ENCODE measurements at regions not wholly inside any gene's neighbourhood (a gene's known extent, or its start where the extent isn't known, plus 50 kb on each side); places are given as distances from the start of the nearest gene placed in this dataset.

GRCh38 chr11:104781719-104782376 is 116.4 kb downstream of the CASP12 start:
- Histone ChIP-seq H3K27ac (no peak overlapping the region), H3K36me3 (no peaks in the 10 kb centered on the region), H3K4me3 (no peak overlapping the region), H3K27me3 (replicated peaks in 1 of 7) (no peaks in the 10 kb centered on the region), H3K9me3 (no peaks in the 10 kb centered on the region), H3K4me1 (no peaks in the 10 kb centered on the region)
- no peak for DNase-seq
- TF ChIP-seq, protein P1, sequence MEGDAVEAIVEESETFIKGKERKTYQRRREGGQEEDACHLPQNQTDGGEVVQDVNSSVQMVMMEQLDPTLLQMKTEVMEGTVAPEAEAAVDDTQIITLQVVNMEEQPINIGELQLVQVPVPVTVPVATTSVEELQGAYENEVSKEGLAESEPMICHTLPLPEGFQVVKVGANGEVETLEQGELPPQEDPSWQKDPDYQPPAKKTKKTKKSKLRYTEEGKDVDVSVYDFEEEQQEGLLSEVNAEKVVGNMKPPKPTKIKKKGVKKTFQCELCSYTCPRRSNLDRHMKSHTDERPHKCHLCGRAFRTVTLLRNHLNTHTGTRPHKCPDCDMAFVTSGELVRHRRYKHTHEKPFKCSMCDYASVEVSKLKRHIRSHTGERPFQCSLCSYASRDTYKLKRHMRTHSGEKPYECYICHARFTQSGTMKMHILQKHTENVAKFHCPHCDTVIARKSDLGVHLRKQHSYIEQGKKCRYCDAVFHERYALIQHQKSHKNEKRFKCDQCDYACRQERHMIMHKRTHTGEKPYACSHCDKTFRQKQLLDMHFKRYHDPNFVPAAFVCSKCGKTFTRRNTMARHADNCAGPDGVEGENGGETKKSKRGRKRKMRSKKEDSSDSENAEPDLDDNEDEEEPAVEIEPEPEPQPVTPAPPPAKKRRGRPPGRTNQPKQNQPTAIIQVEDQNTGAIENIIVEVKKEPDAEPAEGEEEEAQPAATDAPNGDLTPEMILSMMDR (IDR thresholded peaks at IDR 0.05 in 8 of 11, conservative IDR thresholded peaks at IDR 0.05 in 3 of 11), result no peak
- no peak for TF ChIP-seq POLR2AphosphoS5 (IDR thresholded peaks at IDR 0.05)
- no peak for TF ChIP-seq POLR2A (IDR thresholded peaks at IDR 0.05)
- WGBS, 5 donors, result 90 to 96% (median 92%) methylated on average over 4 of the region's 4 CpGs
- intact Hi-C loops (cut with DNase I; ENCODE audit: low total_unique reads), result no loop called here

DNA sequence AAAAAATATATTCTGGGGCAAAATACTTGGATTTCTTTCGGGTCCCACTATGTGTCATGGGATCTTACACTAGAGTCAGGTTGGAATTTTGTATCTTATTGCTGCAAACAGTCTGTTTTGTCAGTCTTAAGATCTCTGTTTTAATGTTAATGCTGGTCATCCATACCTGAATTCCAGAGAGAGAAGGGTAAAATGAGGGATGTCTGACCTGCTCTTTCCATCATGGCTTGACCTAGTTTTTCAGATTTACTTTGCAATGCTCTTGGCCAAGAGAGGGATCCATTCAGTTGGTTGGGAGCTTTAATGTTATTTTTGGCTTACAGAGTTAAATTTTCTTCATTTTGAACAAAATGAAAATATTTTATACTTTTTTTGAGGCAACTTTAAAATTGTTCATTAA is 117.2 kb downstream of the CASP12 start:
- H3K27me3 ChIP-seq (replicated peaks in 1 of 7), result no peaks in the 10 kb centered on the region
- H3K4me1 ChIP-seq, result no peaks in the 10 kb centered on the region
- H3K4me3 ChIP-seq, result no peak overlapping the region
- WGBS, 5 donors, result 69 to 95% (median 84%) methylated on average over 1 of the region's 1 CpG
- H3K27ac ChIP-seq, result no peak overlapping the region
- no peak for DNase-seq
- intact Hi-C loops (cut with DNase I; ENCODE audit: low total_unique reads), result no loop called here
- H3K9me3 ChIP-seq, result no peaks in the 10 kb centered on the region
- no peaks in the 10 kb centered on the region for H3K36me3 ChIP-seq
- TF ChIP-seq, protein P1 (IDR thresholded peaks at IDR 0.05 in 8 of 11, conservative IDR thresholded peaks at IDR 0.05 in 3 of 11), result no peak
- TF ChIP-seq POLR2AphosphoS5 (IDR thresholded peaks at IDR 0.05) (no peak), POLR2A (IDR thresholded peaks at IDR 0.05) (no peak)

GRCh38 chr11:104776501-104777170 is 121.6 kb downstream of the CASP12 start:
- DNase-seq, result no peak
- intact Hi-C loops (cut with DNase I; ENCODE audit: low total_unique reads), result no loop called here
- Histone ChIP-seq H3K4me3 (no peak overlapping the region), H3K4me1 (peaks cover 0 to 9% (median 0%) of the 10 kb centered on the region in 6 donors), H3K9me3 (no peaks in the 10 kb centered on the region), H3K27me3 (replicated peaks in 1 of 7) (no peaks in the 10 kb centered on the region), H3K27ac (no peak overlapping the region), H3K36me3 (no peaks in the 10 kb centered on the region)
- WGBS, 5 donors, result 82 to 92% (median 89%) methylated on average over 3 of the region's 3 CpGs
- no peak for TF ChIP-seq POLR2A (IDR thresholded peaks at IDR 0.05)
- TF ChIP-seq, protein P1 (IDR thresholded peaks at IDR 0.05 in 8 of 11, conservative IDR thresholded peaks at IDR 0.05 in 3 of 11), result no peak
- no peak for TF ChIP-seq POLR2AphosphoS5 (IDR thresholded peaks at IDR 0.05)

GRCh38 chr11:104774578-104774977 is 123.7 kb downstream of the CASP12 start:
- Histone ChIP-seq H3K9me3 (no peaks in the 10 kb centered on the region), H3K4me1 (peaks cover 0 to 9% (median 0%) of the 10 kb centered on the region in 6 donors), H3K27me3 (replicated peaks in 1 of 7) (no peaks in the 10 kb centered on the region), H3K4me3 (no peak overlapping the region), H3K27ac (no peak overlapping the region), H3K36me3 (no peaks in the 10 kb centered on the region)
- intact Hi-C loops (cut with DNase I; ENCODE audit: low total_unique reads), result no loop called here
- 80 to 93% (median 88%) methylated on average over 2 of the region's 2 CpGs for WGBS, 5 donors
- TF ChIP-seq POLR2AphosphoS5 (IDR thresholded peaks at IDR 0.05) (no peak), POLR2A (IDR thresholded peaks at IDR 0.05) (no peak)
- TF ChIP-seq, protein P1 (IDR thresholded peaks at IDR 0.05 in 8 of 11, conservative IDR thresholded peaks at IDR 0.05 in 3 of 11), result no peak
- no peak for DNase-seq
